Jurkat, Clone E6-1 (cell line): ENCODE measurements at regions not wholly inside any gene's neighbourhood (a gene's known extent, or its start where the extent isn't known, plus 50 kb on each side); places are given as distances from the start of the nearest gene placed in this dataset.
A peak's percentile ranks its signal among the peaks of the same experiment; 100 is the strongest.
"Not testable (repeated sequence)": the region's sequence is repeated elsewhere in the genome, so short reads cannot be mapped to it uniquely, and the experiment has no call there.

ENCODE experiments used
- DNase-seq: peaks from one replicate; pipeline ENCODE4 v3.0.0-alpha.2; 2011; ENCODE audit warnings: low read depth, low spot score
- H3K4me3 ChIP-seq: 2 replicates; pipeline ENCODE4 v1.5.1; 2011; ENCODE audit warnings: mild to moderate bottlenecking, low read length, control low read depth, moderate library complexity

GRCh38 chr16:29217104-29217751 is 189.3 kb downstream of the NPIPB11 start:
- DNase-seq, result peak; percentile 3
- peak overlapping the region; percentile 16; the same call in 1 of the 2 replicates for H3K4me3 ChIP-seq

- H3K4me3 ChIP-seq, result not testable (repeated sequence)
- DNase-seq, result peak; percentile 21
Observed at GRCh38 chr16:29213770-29214169, 192.7 kb downstream of the NPIPB11 start.

- not testable (repeated sequence) for DNase-seq, H3K4me3 ChIP-seq
Observed at GRCh38 chr16:29213251-29213650, 193.3 kb downstream of the NPIPB11 start.

- H3K4me3 ChIP-seq, DNase-seq: not testable (repeated sequence)
Observed at GRCh38 chr16:29212084-29213027, 194.2 kb downstream of the NPIPB11 start.

GRCh38 chr16:29211456-29211855 is 195.1 kb downstream of the NPIPB11 start:
- not testable (repeated sequence) for H3K4me3 ChIP-seq, DNase-seq

GRCh38 chr16:29210299-29211150 is 196.0 kb downstream of the NPIPB11 start:
- not testable (repeated sequence) for H3K4me3 ChIP-seq, DNase-seq

GRCh38 chr16:29206120-29206519 is 200.4 kb downstream of the NPIPB11 start:
- DNase-seq, result not testable (repeated sequence)

GRCh38 chr16:29205151-29205550 is 201.4 kb downstream of the NPIPB11 start:
- H3K4me3 ChIP-seq, DNase-seq: not testable (repeated sequence)

More at GRCh38 chr16:29206120-29206519, 200.4 kb downstream of the NPIPB11 start:
- not testable (repeated sequence) for H3K4me3 ChIP-seq

GRCh38 chr16:29204806-29205135 is 201.7 kb downstream of the NPIPB11 start:
- DNase-seq, result no peak
- H3K4me3 ChIP-seq, result no peak overlapping the region

- H3K4me3 ChIP-seq, DNase-seq: not testable (repeated sequence)
Observed at GRCh38 chr16:29203933-29204805, 202.3 kb downstream of the NPIPB11 start.

- DNase-seq, H3K4me3 ChIP-seq: not testable (repeated sequence)
Observed at GRCh38 chr16:29203046-29203932, 203.2 kb downstream of the NPIPB11 start.

GRCh38 chr16:29202642-29203041 is 203.9 kb downstream of the NPIPB11 start:
- DNase-seq, H3K4me3 ChIP-seq: not testable (repeated sequence)

- H3K4me3 ChIP-seq, DNase-seq: not testable (repeated sequence)
Observed at GRCh38 chr16:29202025-29202632, 204.4 kb downstream of the NPIPB11 start.

- H3K4me3 ChIP-seq, DNase-seq: not testable (repeated sequence)
Observed at GRCh38 chr16:29201296-29202024, 205.1 kb downstream of the NPIPB11 start.

GRCh38 chr16:29200681-29201080 is 205.8 kb downstream of the NPIPB11 start:
- not testable (repeated sequence) for DNase-seq

GRCh38 chr16:29200135-29200601 is 206.3 kb downstream of the NPIPB11 start:
- DNase-seq, H3K4me3 ChIP-seq: not testable (repeated sequence)

More at GRCh38 chr16:29200681-29201080, 205.8 kb downstream of the NPIPB11 start:
- H3K4me3 ChIP-seq, result not testable (repeated sequence)
